ENCODE measurements at regions not wholly inside any gene's neighbourhood (a gene's known extent, or its start where the extent isn't known, plus 50 kb on each side); places are given as distances from the start of the nearest gene placed in this dataset.

GRCh38 chr6:165805636-165806035 is 142.6 kb upstream of the PDE10A start:
- Histone ChIP-seq H3K27ac (ENCODE audit: low read depth, low read length) (no peak overlapping the region), H3K4me2 (ENCODE audit: low read depth, low read length, poor library complexity, severe bottlenecking) (no peak overlapping the region), H4K20me1 (ENCODE audit: low read depth, low read length) (no peaks in the 10 kb centered on the region), H3K36me3 (ENCODE audit: low read length) (no peaks in the 10 kb centered on the region), H3F3A (ENCODE audit: insufficient read depth) (no peaks in the 10 kb centered on the region), H3K27me3 (ENCODE audit: low read length) (no peaks in the 10 kb centered on the region), H3K4me3 (ENCODE audit: insufficient read depth, low read length, poor library complexity, severe bottlenecking) (no peak overlapping the region), H3K9me2 (replicated peaks; ENCODE audit: insufficient read depth, low read length) (no peaks in the 10 kb centered on the region), H3K79me2 (ENCODE audit: insufficient read depth, low read length) (no peaks in the 10 kb centered on the region), H2AFZ (ENCODE audit: low read depth, low read length, severe bottlenecking) (no peak overlapping the region), H3K9ac (ENCODE audit: low read length) (no peak overlapping the region), H3K9me3 (ENCODE audit: insufficient read depth, low read length) (no peaks in the 10 kb centered on the region)
- no peak for TF ChIP-seq CTCF (IDR thresholded peaks at IDR 0.05; ENCODE audit: insufficient read depth, low read length, poor library complexity, severe bottlenecking)
- TF ChIP-seq EZH2phosphoT487 (conservative IDR thresholded peaks at IDR 0.05; ENCODE audit: low read length): no peak

GRCh38 chr6:165805067-165805555 is 142.1 kb upstream of the PDE10A start:
- H4K20me1 ChIP-seq (ENCODE audit: low read depth, low read length): no peaks in the 10 kb centered on the region
- no peaks in the 10 kb centered on the region for H3K9me2 ChIP-seq (replicated peaks; ENCODE audit: insufficient read depth, low read length)
- no peak for TF ChIP-seq CTCF (IDR thresholded peaks at IDR 0.05; ENCODE audit: insufficient read depth, low read length, poor library complexity, severe bottlenecking)
- TF ChIP-seq EZH2phosphoT487 (conservative IDR thresholded peaks at IDR 0.05; ENCODE audit: low read length): no peak
- H3K4me2 ChIP-seq (ENCODE audit: low read depth, low read length, poor library complexity, severe bottlenecking): no peak overlapping the region
- no peaks in the 10 kb centered on the region for H3K9me3 ChIP-seq (ENCODE audit: insufficient read depth, low read length)
- H3K9ac ChIP-seq (ENCODE audit: low read length): no peak overlapping the region
- H3K36me3 ChIP-seq (ENCODE audit: low read length): no peaks in the 10 kb centered on the region
- no peak overlapping the region for H2AFZ ChIP-seq (ENCODE audit: low read depth, low read length, severe bottlenecking)
- no peak overlapping the region for H3K27ac ChIP-seq (ENCODE audit: low read depth, low read length)
- H3K27me3 ChIP-seq (ENCODE audit: low read length): no peaks in the 10 kb centered on the region
- H3K79me2 ChIP-seq (ENCODE audit: insufficient read depth, low read length): no peaks in the 10 kb centered on the region
- no peak overlapping the region for H3K4me3 ChIP-seq (ENCODE audit: insufficient read depth, low read length, poor library complexity, severe bottlenecking)
- H3F3A ChIP-seq (ENCODE audit: insufficient read depth): no peaks in the 10 kb centered on the region

DNA sequence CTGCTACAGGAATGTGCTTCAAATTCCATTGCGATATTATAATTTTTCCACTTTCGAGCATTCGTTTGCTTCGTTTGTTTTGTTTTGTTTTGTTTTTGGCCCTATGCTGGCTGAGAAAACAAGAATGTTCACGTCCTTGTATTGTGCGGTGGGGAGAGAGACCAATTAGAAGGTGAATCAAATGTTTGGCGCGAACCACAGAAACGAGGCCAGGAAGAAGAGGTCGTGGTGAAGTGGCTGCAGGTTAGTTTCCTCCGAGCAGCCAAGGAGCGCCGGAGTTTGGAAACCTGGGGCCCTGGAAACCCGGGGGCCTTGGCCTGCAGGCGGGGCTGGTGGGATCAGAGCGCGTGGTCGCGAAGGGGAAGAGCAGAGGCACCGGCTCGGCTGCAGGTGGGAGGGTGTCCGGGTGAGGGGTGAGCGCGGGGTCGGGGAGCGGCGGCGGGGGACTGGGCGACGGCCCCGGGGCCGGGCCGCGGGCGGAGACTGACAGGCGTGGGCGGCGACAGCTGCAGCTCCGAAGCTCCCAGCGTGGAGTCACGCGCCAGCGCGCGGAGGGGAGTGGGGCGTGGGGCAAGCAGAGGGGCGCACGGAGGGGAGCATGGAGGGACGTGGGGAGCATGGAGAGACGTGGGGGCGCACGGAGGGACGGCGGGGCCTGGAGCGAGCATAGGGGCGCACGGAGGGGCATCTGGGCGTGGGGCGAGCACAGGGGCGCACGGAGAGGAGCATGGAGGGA is 141.5 kb upstream of the PDE10A start:
- no peak overlapping the region for H3K9ac ChIP-seq (ENCODE audit: low read length)
- no peaks in the 10 kb centered on the region for H3K9me2 ChIP-seq (replicated peaks; ENCODE audit: insufficient read depth, low read length)
- no peak overlapping the region for H2AFZ ChIP-seq (ENCODE audit: low read depth, low read length, severe bottlenecking)
- TF ChIP-seq CTCF (IDR thresholded peaks at IDR 0.05; ENCODE audit: insufficient read depth, low read length, poor library complexity, severe bottlenecking): no peak
- TF ChIP-seq EZH2phosphoT487 (conservative IDR thresholded peaks at IDR 0.05; ENCODE audit: low read length): no peak
- H3K4me2 ChIP-seq (ENCODE audit: low read depth, low read length, poor library complexity, severe bottlenecking): no peak overlapping the region
- H3K4me3 ChIP-seq (ENCODE audit: insufficient read depth, low read length, poor library complexity, severe bottlenecking): no peak overlapping the region
- no peaks in the 10 kb centered on the region for H3F3A ChIP-seq (ENCODE audit: insufficient read depth)
- H4K20me1 ChIP-seq (ENCODE audit: low read depth, low read length): no peaks in the 10 kb centered on the region
- H3K9me3 ChIP-seq (ENCODE audit: insufficient read depth, low read length): no peaks in the 10 kb centered on the region
- H3K27ac ChIP-seq (ENCODE audit: low read depth, low read length): no peak overlapping the region
- H3K27me3 ChIP-seq (ENCODE audit: low read length): no peaks in the 10 kb centered on the region
- H3K36me3 ChIP-seq (ENCODE audit: low read length): no peaks in the 10 kb centered on the region
- H3K79me2 ChIP-seq (ENCODE audit: insufficient read depth, low read length): no peaks in the 10 kb centered on the region

Measured in SU-DHL-6 (cell line).